ENCODE measurements at regions not wholly inside any gene's neighbourhood (a gene's known extent, or its start where the extent isn't known, plus 50 kb on each side); places are given as distances from the start of the nearest gene placed in this dataset.

GRCh38 chr4:71232056-71232430 lies 106.8 kb upstream of the SLC4A4 start:
- Mint-ChIP-seq H3K4me3 (no peak overlapping the region), H3K27me3 (ENCODE audit: low read depth) (peaks cover 16% of the 10 kb centered on the region), H3K4me1 (ENCODE audit: low read depth) (no peaks in the 10 kb centered on the region)

GRCh38 chr4:71232846-71233245 lies 106.0 kb upstream of the SLC4A4 start:
- Mint-ChIP-seq H3K27me3 (ENCODE audit: low read depth) (peaks cover 13% of the 10 kb centered on the region), H3K9me3 (no peaks in the 10 kb centered on the region), H3K4me3 (no peak overlapping the region), H3K36me3 (ENCODE audit: low read depth) (no peaks in the 10 kb centered on the region), H3K27ac (no peak overlapping the region), H3K4me1 (ENCODE audit: low read depth) (no peaks in the 10 kb centered on the region)

More at GRCh38 chr4:71232056-71232430, 106.8 kb upstream of the SLC4A4 start:
- H3K9me3 Mint-ChIP-seq = no peaks in the 10 kb centered on the region
- H3K27ac Mint-ChIP-seq = no peak overlapping the region
- no peaks in the 10 kb centered on the region for H3K36me3 Mint-ChIP-seq (ENCODE audit: low read depth)

- Mint-ChIP-seq H3K27me3 (ENCODE audit: low read depth) (peaks cover 9% of the 10 kb centered on the region), H3K27ac (no peak overlapping the region), H3K9me3 (no peaks in the 10 kb centered on the region), H3K4me3 (no peak overlapping the region), H3K4me1 (ENCODE audit: low read depth) (no peaks in the 10 kb centered on the region), H3K36me3 (ENCODE audit: low read depth) (no peaks in the 10 kb centered on the region)
These were observed 103.3 kb upstream of the SLC4A4 start for GRCh38 chr4:71235311-71236201.

- H3K27ac Mint-ChIP-seq = no peak overlapping the region
- H3K4me3 Mint-ChIP-seq = no peak overlapping the region
- peaks cover 9% of the 10 kb centered on the region for H3K27me3 Mint-ChIP-seq (ENCODE audit: low read depth)
- H3K4me1 Mint-ChIP-seq (ENCODE audit: low read depth) = no peaks in the 10 kb centered on the region
- no peaks in the 10 kb centered on the region for H3K36me3 Mint-ChIP-seq (ENCODE audit: low read depth)
- no peaks in the 10 kb centered on the region for H3K9me3 Mint-ChIP-seq
These were observed 102.6 kb upstream of the SLC4A4 start for GRCh38 chr4:71236226-71236625.

GRCh38 chr4:71237641-71238040 lies 101.2 kb upstream of the SLC4A4 start:
- Mint-ChIP-seq H3K36me3 (ENCODE audit: low read depth) (no peaks in the 10 kb centered on the region), H3K4me3 (no peak overlapping the region), H3K27ac (no peak overlapping the region), H3K4me1 (ENCODE audit: low read depth) (no peaks in the 10 kb centered on the region), H3K27me3 (ENCODE audit: low read depth) (peaks cover 9% of the 10 kb centered on the region), H3K9me3 (no peaks in the 10 kb centered on the region)

GRCh38 chr4:71239365-71239764 lies 99.5 kb upstream of the SLC4A4 start:
- H3K27me3 Mint-ChIP-seq (ENCODE audit: low read depth) = no peaks in the 10 kb centered on the region
- H3K4me3 Mint-ChIP-seq = no peak overlapping the region
- no peaks in the 10 kb centered on the region for H3K36me3 Mint-ChIP-seq (ENCODE audit: low read depth)
- H3K27ac Mint-ChIP-seq = no peak overlapping the region
- no peaks in the 10 kb centered on the region for H3K9me3 Mint-ChIP-seq
- no peaks in the 10 kb centered on the region for H3K4me1 Mint-ChIP-seq (ENCODE audit: low read depth)

GRCh38 chr4:71240094-71240493 lies 98.7 kb upstream of the SLC4A4 start:
- H3K9me3 Mint-ChIP-seq = no peaks in the 10 kb centered on the region
- H3K27ac Mint-ChIP-seq = no peak overlapping the region
- no peak overlapping the region for H3K4me3 Mint-ChIP-seq
- H3K27me3 Mint-ChIP-seq (ENCODE audit: low read depth) = no peaks in the 10 kb centered on the region
- H3K4me1 Mint-ChIP-seq (ENCODE audit: low read depth) = no peaks in the 10 kb centered on the region
- H3K36me3 Mint-ChIP-seq (ENCODE audit: low read depth) = no peaks in the 10 kb centered on the region

GRCh38 chr4:71241501-71242288 lies 97.1 kb upstream of the SLC4A4 start:
- no peaks in the 10 kb centered on the region for H3K9me3 Mint-ChIP-seq
- H3K27ac Mint-ChIP-seq = no peak overlapping the region
- H3K4me3 Mint-ChIP-seq = no peak overlapping the region
- H3K36me3 Mint-ChIP-seq (ENCODE audit: low read depth) = no peaks in the 10 kb centered on the region
- no peaks in the 10 kb centered on the region for H3K27me3 Mint-ChIP-seq (ENCODE audit: low read depth)
- no peaks in the 10 kb centered on the region for H3K4me1 Mint-ChIP-seq (ENCODE audit: low read depth)

- H3K4me1 Mint-ChIP-seq (ENCODE audit: low read depth) = no peaks in the 10 kb centered on the region
- no peaks in the 10 kb centered on the region for H3K27me3 Mint-ChIP-seq (ENCODE audit: low read depth)
- H3K27ac Mint-ChIP-seq = no peak overlapping the region
- H3K9me3 Mint-ChIP-seq = no peaks in the 10 kb centered on the region
- H3K36me3 Mint-ChIP-seq (ENCODE audit: low read depth) = no peaks in the 10 kb centered on the region
- H3K4me3 Mint-ChIP-seq = no peak overlapping the region
These were observed 95.6 kb upstream of the SLC4A4 start for GRCh38 chr4:71243091-71243833.

GRCh38 chr4:71247706-71248105 lies 91.1 kb upstream of the SLC4A4 start:
- Mint-ChIP-seq H3K27me3 (ENCODE audit: low read depth) (peaks cover 6% of the 10 kb centered on the region), H3K4me3 (no peak overlapping the region), H3K4me1 (ENCODE audit: low read depth) (no peaks in the 10 kb centered on the region), H3K27ac (no peak overlapping the region), H3K36me3 (ENCODE audit: low read depth) (no peaks in the 10 kb centered on the region), H3K9me3 (no peaks in the 10 kb centered on the region)

- H3K36me3 Mint-ChIP-seq (ENCODE audit: low read depth) = no peaks in the 10 kb centered on the region
- no peaks in the 10 kb centered on the region for H3K4me1 Mint-ChIP-seq (ENCODE audit: low read depth)
- H3K27me3 Mint-ChIP-seq (ENCODE audit: low read depth) = peaks cover 6% of the 10 kb centered on the region
These were observed 87.6 kb upstream of the SLC4A4 start for GRCh38 chr4:71251261-71251660.

GRCh38 chr4:71253545-71253944 lies 85.3 kb upstream of the SLC4A4 start:
- H3K4me3 Mint-ChIP-seq = no peak overlapping the region
- peaks cover 6% of the 10 kb centered on the region for H3K27me3 Mint-ChIP-seq (ENCODE audit: low read depth)
- H3K9me3 Mint-ChIP-seq = no peaks in the 10 kb centered on the region
- no peaks in the 10 kb centered on the region for H3K4me1 Mint-ChIP-seq (ENCODE audit: low read depth)
- H3K36me3 Mint-ChIP-seq (ENCODE audit: low read depth) = no peaks in the 10 kb centered on the region
- H3K27ac Mint-ChIP-seq = no peak overlapping the region

More at GRCh38 chr4:71251261-71251660, 87.6 kb upstream of the SLC4A4 start:
- Mint-ChIP-seq H3K9me3 (no peaks in the 10 kb centered on the region), H3K4me3 (no peak overlapping the region), H3K27ac (no peak overlapping the region)

- Mint-ChIP-seq H3K9me3 (no peaks in the 10 kb centered on the region), H3K4me3 (no peak overlapping the region)
These were observed 84.3 kb upstream of the SLC4A4 start for GRCh38 chr4:71254451-71255012.

GRCh38 chr4:71255976-71256375 lies 82.8 kb upstream of the SLC4A4 start:
- H3K4me1 Mint-ChIP-seq (ENCODE audit: low read depth) = no peaks in the 10 kb centered on the region
- H3K9me3 Mint-ChIP-seq = no peaks in the 10 kb centered on the region
- H3K4me3 Mint-ChIP-seq = no peak overlapping the region
- no peaks in the 10 kb centered on the region for H3K36me3 Mint-ChIP-seq (ENCODE audit: low read depth)
- no peak overlapping the region for H3K27ac Mint-ChIP-seq
- H3K27me3 Mint-ChIP-seq (ENCODE audit: low read depth) = peaks cover 6% of the 10 kb centered on the region

More at GRCh38 chr4:71254451-71255012, 84.3 kb upstream of the SLC4A4 start:
- H3K27me3 Mint-ChIP-seq (ENCODE audit: low read depth) = peaks cover 6% of the 10 kb centered on the region
- no peaks in the 10 kb centered on the region for H3K36me3 Mint-ChIP-seq (ENCODE audit: low read depth)
- H3K27ac Mint-ChIP-seq = no peak overlapping the region
- H3K4me1 Mint-ChIP-seq (ENCODE audit: low read depth) = no peaks in the 10 kb centered on the region

Measured in T-helper 1 cell treated with Interleukin-12 subunit alpha and Interleukin-12 subunit beta and Interleukin-4 antibody, amounts not matched to agents 30 μg/mL and 1 μg/mL, for 36 hours (primary cell).